ENCODE measurements at regions not wholly inside any gene's neighbourhood (a gene's known extent, or its start where the extent isn't known, plus 50 kb on each side); places are given as distances from the start of the nearest gene placed in this dataset.

- Histone ChIP-seq H3K9me3 (no peaks in the 10 kb centered on the region), H3K27ac (no peak overlapping the region), H3K4me1 (no peaks in the 10 kb centered on the region), H3K27me3 (no peaks in the 10 kb centered on the region), H3K4me3 (no peak overlapping the region), H3K36me3 (no peaks in the 10 kb centered on the region)
- 94% methylated on average over 3 of the region's 3 CpGs for WGBS, 2 donors
- no peak for DNase-seq
- intact Hi-C loops (cut with DNase I): no loop called here
- TF ChIP-seq POLR2A (IDR thresholded peaks at IDR 0.05): no peak
- no peak for TF ChIP-seq EP300 (IDR thresholded peaks at IDR 0.05)
- no peak for TF ChIP-seq POLR2AphosphoS5 (IDR thresholded peaks at IDR 0.05)
- no peak for TF ChIP-seq CTCF (IDR thresholded peaks at IDR 0.05)
Observed at GRCh38 chr18:71388148-71388547, 1099.3 kb downstream of the SOCS6 start.

- H3K36me3 ChIP-seq: no peaks in the 10 kb centered on the region
- H3K27ac ChIP-seq: no peak overlapping the region
- DNase-seq: no peak
- TF ChIP-seq CTCF (IDR thresholded peaks at IDR 0.05): no peak
- no peak for TF ChIP-seq EP300 (IDR thresholded peaks at IDR 0.05)
- intact Hi-C loops (cut with DNase I): no loop called here
- H3K4me3 ChIP-seq: no peak overlapping the region
- H3K9me3 ChIP-seq: no peaks in the 10 kb centered on the region
- 67 to 70% methylated on average over 5 of the region's 5 CpGs for WGBS, 2 donors
- no peaks in the 10 kb centered on the region for H3K27me3 ChIP-seq
- H3K4me1 ChIP-seq: no peaks in the 10 kb centered on the region
Observed at GRCh38 chr18:71374294-71375000, 1085.6 kb downstream of the SOCS6 start.

GRCh38 chr18:71371951-71372605 is 1083.2 kb downstream of the SOCS6 start:
- no peak overlapping the region for H3K4me3 ChIP-seq
- TF ChIP-seq EP300 (IDR thresholded peaks at IDR 0.05): no peak
- TF ChIP-seq POLR2AphosphoS5 (IDR thresholded peaks at IDR 0.05): no peak
- TF ChIP-seq POLR2A (IDR thresholded peaks at IDR 0.05): no peak
- no peak for TF ChIP-seq CTCF (IDR thresholded peaks at IDR 0.05)
- WGBS, 2 donors: 45 to 79% methylated on average over 2 of the region's 2 CpGs
- H3K4me1 ChIP-seq: no peaks in the 10 kb centered on the region
- H3K27me3 ChIP-seq: no peaks in the 10 kb centered on the region
- no peaks in the 10 kb centered on the region for H3K9me3 ChIP-seq
- DNase-seq: no peak
- H3K27ac ChIP-seq: no peak overlapping the region
- intact Hi-C loops (cut with DNase I): no loop called here
- no peaks in the 10 kb centered on the region for H3K36me3 ChIP-seq

- H3K9me3 ChIP-seq: peaks cover 0 to 4% (median 0%) of the 10 kb centered on the region in 4 donors
- H3K4me3 ChIP-seq: no peak overlapping the region
- no peak for DNase-seq
- H3K27me3 ChIP-seq: no peaks in the 10 kb centered on the region
- H3K4me1 ChIP-seq: no peaks in the 10 kb centered on the region
- WGBS, 2 donors: 19 to 53% methylated on average over 7 of the region's 7 CpGs
- TF ChIP-seq POLR2A (IDR thresholded peaks at IDR 0.05) (no peak), EP300 (IDR thresholded peaks at IDR 0.05) (no peak), POLR2AphosphoS5 (IDR thresholded peaks at IDR 0.05) (no peak), CTCF (IDR thresholded peaks at IDR 0.05) (no peak)
- intact Hi-C loops (cut with DNase I): no loop called here
- H3K36me3 ChIP-seq: no peaks in the 10 kb centered on the region
- no peak overlapping the region for H3K27ac ChIP-seq
Observed at GRCh38 chr18:71370671-71371445, 1082.0 kb downstream of the SOCS6 start.
